K562 (cell line): ENCODE measurements at regions not wholly inside any gene's neighbourhood (a gene's known extent, or its start where the extent isn't known, plus 50 kb on each side); places are given as distances from the start of the nearest gene placed in this dataset.

Experiments
- ELK3 ChIP-seq: fragments of 450-650 bp; formaldehyde crosslinking; IDR thresholded peaks from 2 replicates; pipeline ENCODE4 v1.4.0; 2020; ENCODE audit warnings: mild to moderate bottlenecking
- GTF3C2 ChIP-seq: IDR thresholded peaks from 3 replicates; pipeline ENCODE4 v1.6.1; 2011; ENCODE audit warnings: borderline replicate concordance, mild to moderate bottlenecking, moderate library complexity; ENCODE audit not compliant: insufficient read length; ENCODE audit errors: extremely low read depth
- HDGF ChIP-seq: fragments of 450-650 bp; IDR thresholded peaks from 2 replicates; pipeline ENCODE4 v1.6.1; 2016
- JUN ChIP-seq, 2 experiments: sonication (generic) in 1 of 2; formaldehyde crosslinking in 1 of 2; IDR thresholded peaks; 2 replicates each; pipeline versions ENCODE4 v1.6.1 to v1.8.0; 2012 to 2022; ENCODE audit warnings: borderline replicate concordance in 2 of 2, mild to moderate bottlenecking in 2 of 2, improper control_type of control experiment in 1 of 2, low read depth in 1 of 2, low read length in 1 of 2, missing genetic modification reagents in 1 of 2
- MAFG ChIP-seq: fragments of 450-650 bp; conservative IDR thresholded peaks from 2 replicates; pipeline ENCODE4 v1.6.1; 2016; ENCODE audit warnings: missing genetic modification characterization, missing compliant biosample characterization
- NFE2 ChIP-seq: IDR thresholded peaks from 2 replicates; pipeline ENCODE4 v1.6.1; 2014; ENCODE audit warnings: antibody characterized with exemption, low read depth
- POLR2AphosphoS2 ChIP-seq: IDR thresholded peaks from 2 replicates; pipeline ENCODE4 v1.6.1; 2012; ENCODE audit warnings: low read length, improper control_type of control experiment
- STAT5A ChIP-seq: IDR thresholded peaks from 2 replicates; pipeline ENCODE4 v1.6.1; 2012; ENCODE audit warnings: low read length, inconsistent platforms, borderline replicate concordance
- TCF7 ChIP-seq: sonication (generic); IDR thresholded peaks from 2 replicates; pipeline ENCODE4 v1.6.1; 2016; ENCODE audit warnings: antibody characterized with exemption, borderline replicate concordance
- YY1 ChIP-seq, 3 experiments: IDR thresholded peaks; 2 replicates each; pipeline ENCODE4 v1.6.1; 2011; ENCODE audit warnings: low read length in 2 of 3, mild to moderate bottlenecking in 2 of 3, moderate library complexity in 2 of 3, borderline replicate concordance in 1 of 3, control low read depth in 1 of 3, low read depth in 1 of 3; ENCODE audit not compliant: insufficient read depth in 3 of 3, insufficient replicate concordance in 2 of 3, control insufficient read depth in 1 of 3, insufficient read length in 1 of 3; ENCODE audit errors: extremely low read depth in 1 of 3
- ZNF316 ChIP-seq: fragments of 450-650 bp; IDR thresholded peaks from 2 replicates; pipeline ENCODE4 v1.6.1; 2016
- ZNF318 ChIP-seq, 2 experiments: fragments of 450-650 bp; IDR thresholded peaks; 2 replicates each; pipeline ENCODE4 v1.6.1; 2016; ENCODE audit warnings: mild to moderate bottlenecking in 2 of 2, borderline replicate concordance in 1 of 2, low read depth in 1 of 2, moderate library complexity in 1 of 2
- ZNF436 ChIP-seq: fragments of 250-450, 450-650 bp; sonication (Bioruptor Pico); formaldehyde crosslinking; IDR thresholded peaks from 2 replicates; pipeline ENCODE4 v1.7.0; 2020; ENCODE audit warnings: mild to moderate bottlenecking
- ZNF512 ChIP-seq: IDR thresholded peaks from 2 replicates; pipeline ENCODE4 v1.6.1; 2016; ENCODE audit warnings: missing genetic modification characterization, missing compliant biosample characterization

- TF ChIP-seq GTF3C2, result no peak
- TF ChIP-seq YY1 (IDR thresholded peaks at IDR 0.05; ENCODE audit: borderline replicate concordance in 1 of 3, control insufficient read depth in 1 of 3, extremely low read depth in 1 of 3, insufficient read depth in 3 of 3, insufficient read length in 1 of 3, insufficient replicate concordance in 2 of 3, low read depth in 1 of 3, low read length in 2 of 3), result no peak
- peak; percentile 60 for TF ChIP-seq NFE2
- TF ChIP-seq STAT5A, result no peak
- no peak for TF ChIP-seq ZNF436
- TF ChIP-seq JUN (IDR thresholded peaks at IDR 0.05; ENCODE audit: borderline replicate concordance, low read depth, low read length), result no peak
- TF ChIP-seq JUN (CRISPR knock-in tag; IDR thresholded peaks at IDR 0.05; ENCODE audit: borderline replicate concordance), result no peak
- TF ChIP-seq HDGF, result no peak
- no peak for TF ChIP-seq TCF7
- TF ChIP-seq ZNF316, result peak; percentile 70
- TF ChIP-seq POLR2AphosphoS2, result no peak
- TF ChIP-seq ELK3, result no peak
- peak; percentile 68 for TF ChIP-seq MAFG
- no peak for TF ChIP-seq ZNF512 (tag)
- no peak for TF ChIP-seq ZNF318 (IDR thresholded peaks at IDR 0.05; ENCODE audit: borderline replicate concordance in 1 of 2, low read depth in 1 of 2)
These were observed 82.8 kb upstream of the IPO9 start (continued) for GRCh38 chr1:201746156-201746555.
